GM19397 (cell line): ENCODE measurements at regions not wholly inside any gene's neighbourhood (a gene's known extent, or its start where the extent isn't known, plus 50 kb on each side); places are given as distances from the start of the nearest gene placed in this dataset.
A peak's percentile ranks its signal among the peaks of the same experiment; 100 is the strongest.

Experiments used
- ATAC-seq: cut with Tn5 transposase; IDR thresholded peaks from one replicate; pipeline ENCODE4 v1.9.1; 2021; ENCODE audit warnings: mild to moderate bottlenecking, moderate library complexity; ENCODE audit not compliant: unreplicated experiment

GRCh38 chr1:168913711-168914463 lies 184.9 kb upstream of the DPT start:
- ATAC-seq = no peak

- no peak for ATAC-seq
These were observed 188.3 kb upstream of the DPT start for GRCh38 chr1:168917309-168917708.

GRCh38 chr1:168917796-168918195 lies 188.7 kb upstream of the ATP1B1 start:
- no peak for ATAC-seq

GRCh38 chr1:168918860-168919741 lies 187.4 kb upstream of the ATP1B1 start:
- ATAC-seq = no peak

GRCh38 chr1:168920456-168921094 lies 185.9 kb upstream of the ATP1B1 start:
- ATAC-seq = no peak

- ATAC-seq = peak; percentile 63
These were observed 184.9 kb upstream of the ATP1B1 start for GRCh38 chr1:168921629-168922028.

- no peak for ATAC-seq
These were observed 182.9 kb upstream of the ATP1B1 start for GRCh38 chr1:168923521-168924136.

GRCh38 chr1:168924976-168925375 lies 181.5 kb upstream of the ATP1B1 start:
- ATAC-seq = no peak

- ATAC-seq = no peak
These were observed 180.3 kb upstream of the ATP1B1 start for GRCh38 chr1:168926236-168926635.

GRCh38 chr1:168932539-168932938 lies 174.0 kb upstream of the ATP1B1 start:
- no peak for ATAC-seq

GRCh38 chr1:168933141-168933805 lies 173.2 kb upstream of the ATP1B1 start:
- ATAC-seq = no peak

GRCh38 chr1:168939110-168939946 lies 167.2 kb upstream of the ATP1B1 start:
- ATAC-seq = no peak

- no peak for ATAC-seq
These were observed 166.6 kb upstream of the ATP1B1 start for GRCh38 chr1:168939947-168940223.

GRCh38 chr1:168941640-168942039 lies 164.8 kb upstream of the ATP1B1 start:
- ATAC-seq = no peak

GRCh38 chr1:168942165-168942564 lies 164.3 kb upstream of the ATP1B1 start:
- no peak for ATAC-seq

- no peak for ATAC-seq
These were observed 160.6 kb upstream of the ATP1B1 start for GRCh38 chr1:168945870-168946269.

- ATAC-seq = no peak
These were observed 159.4 kb upstream of the ATP1B1 start for GRCh38 chr1:168947041-168947440.

- no peak for ATAC-seq
These were observed 156.8 kb upstream of the ATP1B1 start for GRCh38 chr1:168949672-168950071.

- ATAC-seq = no peak
These were observed 148.7 kb upstream of the ATP1B1 start for GRCh38 chr1:168957818-168958217.
